Gastroesophageal sphincter (tissue), 3 donors: ENCODE measurements at regions not wholly inside any gene's neighbourhood (a gene's known extent, or its start where the extent isn't known, plus 50 kb on each side); places are given as distances from the start of the nearest gene placed in this dataset.

Experiments
- CTCF ChIP-seq, 4 experiments: fragments of 200-600 bp in 2 of 4; fragments of 450-650 bp in 2 of 4; sonication (generic) in 1 of 4; IDR thresholded peaks; one replicate each; pipeline ENCODE4 v1.5.1; 2017 to 2019; ENCODE audit warnings: antibody characterized with exemption in 4 of 4, mild to moderate bottlenecking in 2 of 4, moderate library complexity in 2 of 4
- EP300 ChIP-seq: sonication (generic); formaldehyde crosslinking; IDR thresholded peaks from one replicate; pipeline ENCODE4 v1.6.1; 2017; ENCODE audit warnings: antibody characterized with exemption, mild to moderate bottlenecking
- POLR2A ChIP-seq, 2 donors: fragments of 450-650 bp; IDR thresholded peaks; one replicate each; pipeline ENCODE4 v1.6.1; 2017; ENCODE audit warnings: antibody characterized with exemption in 2 of 2, mild to moderate bottlenecking in 2 of 2, moderate library complexity in 1 of 2
- POLR2AphosphoS5 ChIP-seq: sonication (generic); formaldehyde crosslinking; IDR thresholded peaks from one replicate; pipeline ENCODE4 v1.6.1; 2017; ENCODE audit warnings: antibody characterized with exemption

GRCh38 chr7:113794573-113794972 is 124.2 kb downstream of the PPP1R3A start:
- TF ChIP-seq CTCF (IDR thresholded peaks at IDR 0.05) (no peak), POLR2A (IDR thresholded peaks at IDR 0.05) (no peak), POLR2AphosphoS5 (no peak), EP300 (no peak)
